Activated CD8-positive, alpha-beta memory T cell treated with anti-CD3 and anti-CD28 coated beads for 48 hours (primary cell): ENCODE measurements at regions not wholly inside any gene's neighbourhood (a gene's known extent, or its start where the extent isn't known, plus 50 kb on each side); places are given as distances from the start of the nearest gene placed in this dataset.
"Not testable (repeated sequence)": the region's sequence is repeated elsewhere in the genome, so short reads cannot be mapped to it uniquely, and the experiment has no call there.

Experiments
- DNase-seq, 3 experiments: peaks; one replicate each; pipeline ENCODE4 v3.0.0-alpha.2; 2020; ENCODE audit warnings: low read depth in 2 of 3, low spot score in 2 of 3

DNA sequence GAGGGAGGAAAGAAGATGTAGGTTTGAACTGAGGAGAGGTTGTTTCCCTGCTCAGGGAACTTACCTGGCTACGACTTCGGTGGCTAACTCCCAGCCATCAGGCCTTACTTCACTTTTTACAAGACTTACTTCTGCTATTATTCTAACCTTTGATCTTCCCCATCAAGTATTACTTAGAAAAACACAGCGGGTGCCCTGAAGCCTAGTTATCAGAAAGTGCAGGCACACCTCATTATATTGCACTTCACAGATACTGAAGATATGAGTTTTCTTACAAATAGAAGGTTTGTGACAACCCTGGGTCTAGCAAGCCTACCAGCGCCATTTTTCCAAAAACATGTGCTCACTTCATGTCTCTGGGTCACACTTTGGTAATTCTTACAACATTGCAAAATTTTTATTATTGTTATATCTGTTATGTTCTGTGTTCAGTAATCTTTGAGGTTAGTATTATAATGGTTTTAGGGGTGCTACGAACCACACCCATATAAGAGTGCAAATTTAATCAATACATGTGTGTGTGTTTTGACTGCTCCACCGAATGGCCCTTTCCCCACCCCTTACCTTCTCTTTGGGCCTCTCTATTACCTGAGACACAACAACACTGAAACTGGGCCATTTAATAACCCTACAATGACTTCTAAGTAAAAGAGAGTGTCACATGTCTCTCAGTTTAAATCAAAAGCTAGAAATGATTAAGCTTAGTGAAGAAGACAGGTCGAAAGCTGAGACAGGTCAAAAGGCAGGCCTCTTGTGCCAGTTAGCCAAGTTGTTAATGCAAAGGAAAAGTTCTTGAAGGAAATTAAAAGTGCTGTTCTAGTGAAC lies 2102.7 kb upstream of the WWC1 start:
- no peak for DNase-seq

DNA sequence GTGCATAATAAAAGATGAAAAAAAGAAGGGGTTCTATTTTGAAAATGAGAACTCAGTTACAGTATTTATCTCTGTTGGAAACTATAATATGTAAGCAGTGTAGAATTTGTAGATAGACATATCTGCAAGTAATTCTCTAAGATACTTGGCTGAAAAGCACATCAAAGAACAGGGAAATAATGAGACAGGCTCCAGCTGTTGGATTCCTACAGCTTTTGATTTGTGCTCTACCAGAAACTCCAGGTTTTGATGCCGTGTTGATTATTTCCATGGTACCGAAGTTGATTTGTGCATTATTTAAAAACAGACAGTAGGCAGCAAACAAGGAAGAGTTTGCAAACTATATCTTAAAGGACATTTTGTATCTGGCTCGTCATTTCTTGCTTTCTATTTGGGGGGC lies 2098.7 kb upstream of the WWC1 start:
- DNase-seq = no peak

DNA sequence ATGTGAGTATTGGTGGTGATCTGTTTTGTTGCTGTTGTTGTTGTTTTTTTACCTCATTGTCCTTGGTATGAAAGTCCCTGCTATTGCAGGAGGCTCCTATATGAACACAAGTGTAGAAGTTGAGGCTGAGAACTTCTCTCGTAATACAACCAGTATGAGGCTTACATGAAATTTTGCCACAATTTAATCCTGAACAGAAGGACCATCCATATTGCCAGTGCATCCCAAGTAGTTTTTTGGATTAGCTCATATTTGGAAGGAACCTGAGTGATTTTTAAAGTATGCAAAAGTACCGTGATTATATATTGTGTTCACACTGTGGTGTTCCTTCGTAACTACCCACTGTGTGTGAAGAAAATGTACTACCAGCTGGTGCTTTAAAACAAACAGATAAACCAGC lies 2095.5 kb upstream of the WWC1 start:
- DNase-seq = no peak

DNA sequence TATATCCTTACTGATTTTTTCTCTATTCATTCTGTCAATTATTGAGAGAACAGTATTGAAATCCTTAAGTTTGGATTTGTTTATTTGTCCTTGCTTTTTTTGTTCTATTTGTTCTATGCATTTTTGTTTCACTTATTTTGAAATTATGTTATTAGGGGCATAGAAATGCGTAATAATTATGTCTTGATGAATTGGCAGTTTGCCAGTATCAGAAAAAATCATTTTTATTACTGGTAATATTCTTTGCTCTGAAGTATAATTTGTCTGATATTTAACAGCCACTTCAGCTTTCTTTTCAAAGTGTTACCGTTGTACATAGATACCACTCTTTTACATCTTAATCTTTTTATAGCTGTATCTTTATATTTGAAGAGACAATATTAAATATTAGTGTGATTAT lies 2090.9 kb upstream of the WWC1 start:
- no peak for DNase-seq

DNA sequence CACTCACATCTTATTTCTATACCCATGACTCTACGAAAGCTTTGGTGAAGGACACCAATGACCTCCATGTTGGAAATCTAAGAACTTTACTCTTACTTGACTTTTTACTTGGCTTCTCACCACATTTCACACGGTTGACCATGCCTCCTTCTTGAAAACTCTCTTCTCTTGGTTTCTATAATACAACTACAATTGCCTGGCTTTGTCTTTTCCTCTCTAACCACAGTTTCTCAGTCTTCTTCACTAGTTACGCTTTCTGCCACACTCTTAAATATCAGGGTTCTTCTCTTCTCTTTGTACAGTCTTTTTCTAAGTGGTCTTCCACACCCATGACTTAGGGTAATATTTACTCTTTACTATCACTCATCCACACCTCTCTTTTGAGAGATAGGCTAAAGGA lies 2079.8 kb upstream of the WWC1 start:
- no peak for DNase-seq

DNA sequence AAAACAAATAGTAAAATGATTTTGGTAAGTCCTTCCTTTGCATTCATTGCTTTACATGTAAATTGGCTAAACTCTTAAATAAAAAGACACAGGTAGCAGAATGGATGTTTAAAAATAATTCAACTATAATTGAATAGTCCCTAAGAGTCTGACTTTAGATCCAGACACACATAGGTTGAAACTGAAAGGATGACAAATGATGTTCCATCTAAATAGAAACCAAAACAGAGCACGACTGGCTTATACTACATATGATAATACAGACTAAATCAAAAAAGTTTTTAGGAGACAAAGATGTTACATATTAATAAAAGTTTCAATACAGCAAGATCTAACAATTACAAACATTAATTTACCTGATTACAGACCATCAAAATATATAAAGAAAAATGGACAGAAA lies 2055.1 kb upstream of the WWC1 start:
- DNase-seq = no peak

DNA sequence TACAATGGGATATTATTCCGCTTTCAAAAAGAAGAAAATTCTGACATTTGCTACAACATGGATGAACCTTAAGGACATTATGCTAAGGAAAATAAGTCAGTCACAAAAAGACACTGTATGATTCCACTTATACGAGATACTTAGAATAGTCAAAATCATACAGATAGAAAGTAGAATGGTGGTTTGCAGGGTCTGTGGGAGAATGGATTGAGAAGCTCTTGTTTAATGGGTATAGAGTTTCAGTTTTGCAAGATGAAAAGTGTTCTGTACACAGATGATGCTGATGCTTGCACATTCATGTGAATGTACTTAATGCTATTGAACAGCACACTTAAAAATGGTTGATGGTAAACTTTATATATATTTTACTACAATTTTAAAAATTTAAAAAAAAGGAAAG lies 2050.7 kb upstream of the WWC1 start:
- no peak for DNase-seq

DNA sequence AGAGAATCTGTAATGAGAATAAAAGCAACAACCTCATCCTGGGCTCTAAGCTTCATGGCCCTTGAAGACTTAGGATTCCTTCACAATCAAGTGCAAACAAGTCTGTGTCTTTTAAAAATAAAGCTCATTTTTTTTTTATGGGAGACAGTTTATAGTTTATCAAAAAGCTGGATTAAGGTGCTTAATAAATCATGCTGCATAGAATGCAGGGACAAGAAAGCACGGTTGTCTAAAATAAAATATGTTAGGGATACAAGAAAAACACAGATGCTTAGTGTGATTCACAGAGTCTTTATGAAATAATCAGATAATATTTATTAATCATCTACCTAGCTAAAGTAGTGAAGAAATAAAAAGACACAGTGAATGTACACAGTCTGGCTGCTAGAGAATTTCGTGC lies 2045.9 kb upstream of the WWC1 start:
- no peak for DNase-seq

DNA sequence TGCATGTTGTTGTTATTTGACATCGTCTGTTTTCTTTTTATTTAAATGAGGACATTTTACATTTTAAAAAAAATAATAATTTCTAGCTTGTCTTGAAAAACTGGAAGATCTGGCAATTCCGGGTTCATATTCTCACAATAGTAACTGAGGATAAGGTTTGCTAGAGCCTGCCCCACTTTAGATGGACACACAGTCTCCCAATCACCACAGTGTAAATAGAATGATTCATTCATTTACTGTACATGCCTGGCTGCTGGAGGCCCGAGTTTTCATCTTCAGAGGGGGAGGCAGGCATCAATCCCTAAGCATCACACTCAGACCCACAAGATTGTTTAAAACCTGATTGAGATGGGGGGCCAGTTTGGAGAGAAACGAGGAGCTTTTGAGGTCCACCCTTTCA lies 2039.7 kb upstream of the WWC1 start:
- no peak for DNase-seq

DNA sequence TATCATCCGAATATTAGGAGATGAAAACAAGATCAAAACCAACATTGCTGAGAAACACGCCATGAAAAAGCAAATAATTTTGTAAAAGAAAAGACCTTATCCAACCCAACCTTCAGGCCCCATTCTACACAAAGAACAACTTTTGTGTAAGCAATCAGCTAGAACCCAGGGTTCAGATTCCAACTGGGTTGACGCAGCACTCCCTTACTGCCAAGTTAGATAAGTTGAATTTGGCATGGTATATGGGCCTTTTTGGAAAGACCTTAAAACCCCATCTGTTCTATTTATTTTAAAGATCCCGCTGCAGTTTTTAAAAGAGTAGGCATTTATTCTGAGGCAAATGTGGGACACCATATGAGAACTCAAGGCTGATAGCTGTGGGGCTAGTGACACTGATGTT lies 2033.8 kb upstream of the WWC1 start:
- no peak for DNase-seq

DNA sequence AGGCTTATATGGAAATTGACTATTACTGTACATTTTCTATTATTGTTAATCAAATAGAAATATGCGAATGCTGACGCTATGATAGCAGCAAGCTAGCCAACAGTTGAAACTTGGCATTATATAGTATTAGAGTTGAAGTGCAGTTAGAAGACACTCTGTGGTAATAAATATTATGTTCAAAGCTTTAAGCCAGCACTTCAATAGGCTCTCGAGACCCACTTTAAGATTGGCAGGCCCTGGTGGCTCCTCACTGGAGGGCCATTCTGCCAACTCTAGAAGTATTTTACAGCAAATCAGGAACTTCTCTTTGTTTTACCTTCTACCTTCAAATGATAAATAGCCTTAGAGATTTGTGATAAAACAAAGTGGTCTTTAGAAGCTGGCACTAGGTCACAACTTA lies 2029.0 kb upstream of the WWC1 start:
- DNase-seq = no peak

DNA sequence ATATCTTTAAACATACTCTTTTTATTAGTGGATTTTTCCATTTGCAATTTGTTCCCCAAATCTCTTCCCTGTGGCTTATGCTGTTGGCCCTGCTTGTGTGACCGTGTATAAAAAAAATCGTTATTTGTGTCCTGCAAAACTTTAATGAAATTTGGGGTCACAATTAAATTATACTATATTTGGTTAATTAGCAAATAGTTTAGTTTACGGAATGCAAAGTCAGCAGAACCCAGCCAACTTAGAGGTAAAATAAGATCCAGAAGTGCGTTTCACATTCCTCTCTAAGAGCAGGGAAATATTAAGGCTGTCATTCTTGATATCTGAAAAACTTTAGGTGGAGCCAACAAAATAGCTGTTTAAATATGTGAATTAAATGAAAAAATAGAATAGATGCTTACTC lies 2023.5 kb upstream of the WWC1 start:
- DNase-seq = no peak

DNA sequence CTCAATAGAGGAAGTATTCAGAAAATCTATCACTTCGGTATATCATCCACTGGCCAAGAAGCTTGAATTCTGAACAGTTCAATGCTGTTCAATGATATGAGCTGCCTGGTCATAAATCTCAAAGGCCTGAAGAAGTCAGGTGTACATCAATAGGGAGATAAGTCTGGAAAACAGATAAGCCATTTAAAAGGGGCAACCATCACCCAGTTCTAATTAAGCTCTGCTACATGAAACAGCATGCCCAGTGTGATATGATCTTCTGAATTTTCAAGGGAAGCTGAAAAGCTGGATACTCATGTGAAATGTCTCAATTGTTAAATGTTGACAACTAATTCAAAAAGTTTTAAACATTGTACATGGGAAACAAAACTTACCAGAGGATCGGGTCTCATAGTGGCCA lies 2020.7 kb upstream of the WWC1 start:
- DNase-seq = no peak

DNA sequence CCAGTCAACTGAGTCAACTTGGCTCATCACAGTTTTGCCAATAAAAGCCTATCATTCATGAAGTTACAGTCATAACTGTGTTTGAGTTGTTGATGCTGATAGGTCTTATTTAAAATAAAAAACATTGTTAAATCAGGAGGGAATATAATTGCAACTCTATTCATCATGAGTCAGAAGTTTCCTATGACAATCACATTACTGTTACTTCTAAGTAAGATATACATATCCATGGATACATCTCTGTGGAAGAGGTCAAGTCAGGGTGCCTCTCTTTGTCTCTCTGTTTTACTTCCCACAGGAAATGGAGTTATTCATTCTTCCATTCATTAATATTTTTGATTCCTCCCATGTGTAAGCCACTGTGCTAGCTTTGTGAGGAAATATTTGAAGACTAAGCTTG lies 2015.4 kb upstream of the WWC1 start:
- no peak for DNase-seq

DNA sequence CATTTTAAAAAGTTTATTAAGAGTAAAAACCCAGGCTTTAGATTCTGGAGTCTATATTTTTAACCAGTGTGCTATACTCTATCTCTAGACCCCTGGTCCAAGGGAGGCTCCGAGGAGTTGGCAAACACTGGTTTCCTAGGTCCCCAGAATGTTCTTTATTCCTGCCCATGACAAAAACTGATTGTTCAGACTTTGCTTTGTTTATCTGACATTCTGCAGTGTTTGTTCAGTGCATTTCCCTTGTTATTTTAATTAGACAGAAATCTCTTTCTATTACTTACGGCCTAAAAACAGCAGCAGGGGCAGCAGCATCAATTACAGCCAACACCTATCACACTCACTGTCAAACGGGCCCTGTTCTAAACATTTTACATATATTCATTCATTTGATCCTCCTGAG lies 2011.6 kb upstream of the WWC1 start:
- no peak for DNase-seq

DNA sequence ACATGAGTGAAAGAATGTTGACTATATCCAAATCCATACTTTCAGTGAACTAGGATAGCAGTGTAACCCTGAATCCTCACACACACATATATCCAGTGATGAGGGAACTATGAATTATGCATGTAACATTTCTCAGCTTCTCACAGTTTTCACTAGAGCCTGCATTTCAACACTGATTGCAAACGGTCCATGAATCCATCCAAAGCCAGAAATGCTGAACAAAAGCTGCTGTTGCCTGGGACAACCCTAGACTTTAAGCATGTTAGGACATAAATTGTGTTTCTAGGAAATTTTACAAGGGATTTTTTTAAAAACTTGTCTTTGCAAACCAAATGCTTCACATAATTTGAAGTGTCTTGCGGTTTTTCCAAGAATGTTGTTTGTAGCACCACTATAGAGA lies 2010.0 kb upstream of the WWC1 start:
- no peak for DNase-seq

DNA sequence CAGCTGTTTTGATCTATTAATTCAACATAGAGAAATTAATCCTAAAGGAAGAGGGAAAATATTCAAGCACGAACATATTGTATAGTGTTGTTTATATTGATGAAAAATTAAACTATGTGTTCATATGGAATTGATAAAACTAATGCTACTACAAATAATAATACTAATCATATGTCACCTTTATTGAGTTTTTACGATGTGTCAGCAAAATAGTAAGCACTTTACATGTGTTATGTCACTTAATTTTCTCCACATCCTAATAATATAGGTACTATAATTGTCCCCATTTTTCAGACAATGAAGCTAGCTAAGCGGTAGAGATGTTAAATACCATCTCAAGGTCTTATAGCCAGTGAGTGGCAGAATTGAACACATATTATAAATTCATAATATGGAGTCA lies 2008.5 kb upstream of the WWC1 start:
- no peak for DNase-seq

DNA sequence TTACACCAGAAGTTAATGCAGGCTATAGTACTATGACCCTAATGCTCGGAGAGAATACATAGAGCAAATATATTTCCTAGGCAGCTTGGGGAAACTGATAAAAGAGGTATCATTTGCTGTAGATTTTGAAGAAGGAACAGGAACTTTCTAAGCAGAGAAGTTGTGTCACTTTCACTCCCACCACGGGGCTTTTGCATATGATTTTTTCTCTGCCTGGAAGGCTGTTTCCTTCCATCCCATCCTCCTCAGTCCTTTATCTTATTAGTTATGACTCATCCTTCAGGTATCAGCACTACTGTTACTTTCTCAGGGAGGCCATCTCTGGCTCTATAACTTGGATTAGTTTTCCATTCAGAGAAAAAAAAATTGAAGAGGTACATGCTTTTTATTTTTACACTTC lies 2006.1 kb upstream of the WWC1 start:
- DNase-seq = no peak

DNA sequence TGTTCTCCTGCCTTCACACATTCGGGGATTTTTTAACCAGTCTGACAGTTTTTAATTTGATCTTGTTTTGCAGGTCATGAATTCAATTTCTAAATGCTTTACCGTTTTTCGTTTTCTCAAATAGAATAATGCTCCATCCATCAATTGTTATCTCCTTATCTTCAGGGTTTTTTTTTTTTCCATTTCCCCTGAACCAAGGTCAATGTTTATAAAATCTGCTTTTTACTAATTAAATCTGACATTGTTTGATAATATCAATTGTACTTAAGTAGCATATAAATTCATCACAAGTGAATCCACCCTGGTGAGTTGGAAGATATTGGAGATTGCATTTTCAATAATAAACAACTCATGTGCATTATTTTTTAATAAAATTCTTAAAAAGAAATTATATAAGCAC lies 2004.6 kb upstream of the WWC1 start:
- DNase-seq = no peak

DNA sequence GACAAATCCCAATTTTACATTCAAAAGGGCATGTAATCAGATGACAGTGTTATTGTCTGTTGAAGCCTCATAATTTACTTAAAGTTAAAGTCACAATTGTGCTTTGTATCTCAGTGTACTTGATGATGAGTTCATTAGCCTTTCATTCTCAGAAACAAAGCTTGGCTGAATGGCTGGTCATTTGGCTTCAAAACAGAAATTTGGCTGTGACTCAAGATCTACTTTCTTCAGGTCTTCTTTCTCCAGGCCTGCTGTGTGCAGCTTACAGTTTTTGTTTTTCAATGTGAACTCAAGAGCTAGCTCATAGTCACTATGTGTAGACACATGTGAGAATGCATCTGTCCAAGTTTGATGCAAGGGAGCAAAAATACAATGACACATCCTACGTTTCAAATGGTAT lies 2003.6 kb upstream of the WWC1 start:
- no peak for DNase-seq

DNA sequence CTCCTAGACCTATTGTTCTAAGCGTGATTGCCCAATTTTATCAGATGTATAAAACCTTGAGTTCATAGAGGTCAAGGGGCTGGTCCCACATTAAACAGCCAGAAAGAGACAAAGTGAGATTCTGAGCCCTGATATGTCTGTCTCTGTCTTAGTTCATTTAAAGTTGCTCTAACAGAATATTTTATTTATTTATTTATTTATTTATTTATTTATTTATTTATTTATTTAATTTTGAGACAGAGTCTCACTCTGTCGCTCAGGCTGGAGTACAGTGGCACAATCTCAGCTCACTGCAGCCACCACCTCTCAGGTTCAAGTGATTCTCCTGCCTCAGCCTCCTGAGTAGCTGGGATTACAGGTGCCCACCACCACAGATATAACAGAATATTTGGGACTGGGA lies 1999.6 kb upstream of the WWC1 start:
- DNase-seq = not testable (repeated sequence)

DNA sequence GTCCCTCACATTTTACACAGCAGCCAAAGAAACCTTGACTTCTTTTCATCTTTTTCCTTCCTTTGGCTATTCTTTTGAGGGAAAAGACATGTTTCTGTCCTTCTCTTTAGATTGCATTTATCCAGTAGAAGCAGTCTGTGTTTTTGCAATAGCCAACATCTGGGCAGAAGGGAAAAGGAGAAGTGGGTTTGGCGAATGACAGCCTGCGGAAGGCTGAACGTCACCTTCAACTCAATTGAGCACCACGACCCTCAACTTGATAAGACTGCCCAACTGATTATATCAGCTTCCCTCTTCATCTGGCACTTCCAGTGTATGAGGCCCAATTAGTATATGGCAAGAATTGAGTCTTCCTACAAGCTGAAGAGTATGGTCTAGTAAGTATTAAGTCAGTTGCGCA lies 1997.6 kb upstream of the WWC1 start:
- no peak for DNase-seq

DNA sequence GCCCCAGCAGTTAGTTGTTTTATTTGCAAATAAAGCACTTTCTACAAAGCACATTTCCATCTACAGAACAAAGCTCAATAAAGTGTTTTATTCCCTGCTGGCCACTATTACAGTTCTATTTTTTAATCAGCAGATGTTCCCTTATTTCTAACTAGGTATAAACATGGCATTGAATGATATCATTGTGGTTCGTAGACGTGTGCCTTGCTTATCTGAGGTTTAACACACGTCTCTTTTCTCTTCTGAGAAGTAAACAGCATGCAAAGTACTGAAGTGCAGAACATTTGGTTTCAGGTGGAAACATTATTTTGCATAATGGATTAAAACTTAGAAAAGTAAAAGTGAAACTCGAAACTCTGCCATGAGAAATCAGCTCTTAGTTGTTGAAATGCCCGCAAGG lies 1989.3 kb upstream of the WWC1 start:
- no peak for DNase-seq

DNA sequence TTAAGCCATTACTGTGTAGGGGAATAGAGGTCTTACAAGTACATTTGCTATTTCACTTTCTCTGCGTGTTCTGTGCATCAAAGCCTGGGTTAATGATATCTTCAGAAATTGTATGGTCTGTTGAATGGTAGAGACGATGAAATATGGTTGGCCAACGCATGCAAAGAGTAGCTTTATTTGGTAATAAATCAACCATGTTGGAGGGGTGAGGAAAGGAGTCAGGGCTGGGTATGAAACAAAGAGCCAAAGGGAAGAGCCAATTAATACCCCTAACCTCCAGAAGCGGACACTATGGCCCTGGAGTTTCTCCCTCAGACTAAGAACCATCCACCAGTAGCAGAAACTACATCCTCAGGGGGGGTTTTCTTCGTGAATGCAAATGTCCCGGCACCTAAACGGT lies 1974.0 kb upstream of the WWC1 start:
- no peak for DNase-seq
